ENCODE measurements at regions not wholly inside any gene's neighbourhood (a gene's known extent, or its start where the extent isn't known, plus 50 kb on each side); places are given as distances from the start of the nearest gene placed in this dataset.

DNA sequence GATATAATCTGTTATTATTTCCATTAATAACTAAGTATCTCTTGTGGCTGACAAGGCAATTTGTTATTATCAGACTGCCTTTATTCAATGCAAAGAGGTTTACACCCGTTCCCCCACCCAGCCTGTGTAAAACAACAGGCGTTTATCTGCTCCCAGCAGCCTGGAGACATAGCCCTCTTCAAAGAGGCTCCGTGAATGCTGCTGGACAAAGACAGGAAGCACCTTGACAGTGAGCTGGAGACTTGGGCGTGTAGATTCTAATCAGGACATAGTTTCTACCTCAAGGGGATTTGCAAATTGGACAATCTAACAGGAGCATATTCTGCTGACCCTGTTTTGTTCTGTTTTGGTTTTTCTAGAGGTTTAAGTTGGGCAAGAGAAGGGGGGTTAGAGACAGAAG is 733.0 kb upstream of the KIRREL3 start:
- Histone ChIP-seq H3K9ac (ENCODE audit: extremely low read depth, low read length, poor library complexity, severe bottlenecking) (no peak overlapping the region), H3K27me3 (ENCODE audit: control insufficient read depth, insufficient read depth, low read length, poor library complexity, severe bottlenecking) (no peaks in the 10 kb centered on the region), H3K9me3 (ENCODE audit: control insufficient read depth, low read length) (no peaks in the 10 kb centered on the region), H3K4me3 (ENCODE audit: low read length) (no peak overlapping the region), H3K4me1 (ENCODE audit: control insufficient read depth, insufficient read depth, low read length) (peaks cover 10% of the 10 kb centered on the region), H3K36me3 (ENCODE audit: control insufficient read depth, insufficient read depth, low read length) (no peaks in the 10 kb centered on the region), H3K27ac (ENCODE audit: low read depth, low read length) (no peak overlapping the region)
- Mint-ChIP-seq H3K27me3 (ENCODE audit: insufficient read depth) (no peaks in the 10 kb centered on the region), H3K27ac (peak overlapping the region; percentile 65), H3K4me3 (no peak overlapping the region), H3K4me1 (peaks cover 30% of the 10 kb centered on the region), H3K9me3 (peaks cover 5% of the 10 kb centered on the region), H3K36me3 (ENCODE audit: low read depth) (peaks cover 1% of the 10 kb centered on the region)
- 51 to 56% methylated on average over 3 to 4 of the region's 4 CpGs for WGBS, 2 experiments (ENCODE audit: insufficient coverage in 1 of 2, insufficient read length in 1 of 2)
- DNase-seq = peak; percentile 68
- no peak for TF ChIP-seq CTCF (conservative IDR thresholded peaks at IDR 0.05)

DNA sequence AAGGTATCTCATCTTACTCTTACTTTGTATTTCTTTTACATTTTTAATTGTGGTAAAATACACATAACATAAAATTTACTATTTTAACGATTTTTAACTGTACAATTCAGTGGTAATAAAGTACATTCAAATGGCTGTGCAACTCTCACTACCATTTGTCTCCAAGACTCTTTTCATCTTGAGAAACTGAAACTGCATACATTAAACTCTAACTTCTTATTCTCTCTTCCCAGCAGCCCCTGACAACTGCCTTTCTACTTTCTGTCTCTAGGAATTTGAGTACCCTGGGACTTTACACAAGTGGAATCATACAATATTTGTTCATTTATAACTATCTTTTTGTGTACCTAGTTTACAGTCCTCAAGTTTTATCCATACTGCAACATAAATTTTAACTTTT is 725.8 kb upstream of the KIRREL3 start:
- no peak overlapping the region for H3K9ac ChIP-seq (ENCODE audit: extremely low read depth, low read length, poor library complexity, severe bottlenecking)
- H3K4me1 Mint-ChIP-seq = peaks cover 2% of the 10 kb centered on the region
- H3K27me3 Mint-ChIP-seq (ENCODE audit: insufficient read depth) = peaks cover 7% of the 10 kb centered on the region
- H3K36me3 Mint-ChIP-seq (ENCODE audit: low read depth) = peaks cover 1% of the 10 kb centered on the region
- no peaks in the 10 kb centered on the region for H3K9me3 ChIP-seq (ENCODE audit: control insufficient read depth, low read length)
- no peak overlapping the region for H3K4me3 ChIP-seq (ENCODE audit: low read length)
- DNase-seq = no peak
- peaks cover 8% of the 10 kb centered on the region for H3K9me3 Mint-ChIP-seq
- H3K36me3 ChIP-seq (ENCODE audit: control insufficient read depth, insufficient read depth, low read length) = no peaks in the 10 kb centered on the region
- H3K27me3 ChIP-seq (ENCODE audit: control insufficient read depth, insufficient read depth, low read length, poor library complexity, severe bottlenecking) = no peaks in the 10 kb centered on the region
- no peak for TF ChIP-seq CTCF (conservative IDR thresholded peaks at IDR 0.05)
- 91% methylated on average over 1 of the region's 1 CpG; no CpG with 5 or more reads in 1 of the 2 experiments for WGBS, 2 experiments (ENCODE audit: insufficient coverage in 1 of 2, insufficient read length in 1 of 2)
- no peak overlapping the region for H3K27ac Mint-ChIP-seq
- no peak overlapping the region for H3K4me3 Mint-ChIP-seq
- H3K27ac ChIP-seq (ENCODE audit: low read depth, low read length) = no peak overlapping the region
- no peaks in the 10 kb centered on the region for H3K4me1 ChIP-seq (ENCODE audit: control insufficient read depth, insufficient read depth, low read length)

DNA sequence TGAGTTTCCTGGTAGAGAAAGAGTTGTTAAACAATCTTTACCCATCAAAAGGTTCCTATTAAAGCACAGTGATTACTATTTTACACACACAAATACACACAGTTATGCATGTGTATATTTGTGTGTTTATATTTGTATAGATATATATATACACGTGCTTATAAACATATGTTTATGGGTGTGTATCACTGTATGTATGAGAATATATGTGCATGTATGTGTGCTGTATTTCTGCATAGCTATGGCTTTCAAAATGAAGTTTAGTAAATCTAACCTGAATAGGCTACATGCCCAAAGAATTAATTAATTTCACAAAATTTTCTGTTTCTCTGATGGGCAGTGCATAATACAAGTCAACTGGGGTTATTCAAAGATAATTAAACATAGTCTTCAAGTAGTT is 723.1 kb upstream of the KIRREL3 start:
- Histone ChIP-seq H3K27ac (ENCODE audit: low read depth, low read length) (no peak overlapping the region), H3K4me3 (ENCODE audit: low read length) (no peak overlapping the region), H3K36me3 (ENCODE audit: control insufficient read depth, insufficient read depth, low read length) (no peaks in the 10 kb centered on the region), H3K9me3 (ENCODE audit: control insufficient read depth, low read length) (no peaks in the 10 kb centered on the region), H3K9ac (ENCODE audit: extremely low read depth, low read length, poor library complexity, severe bottlenecking) (no peak overlapping the region), H3K27me3 (ENCODE audit: control insufficient read depth, insufficient read depth, low read length, poor library complexity, severe bottlenecking) (no peaks in the 10 kb centered on the region), H3K4me1 (ENCODE audit: control insufficient read depth, insufficient read depth, low read length) (no peaks in the 10 kb centered on the region)
- H3K4me3 Mint-ChIP-seq = no peak overlapping the region
- H3K4me1 Mint-ChIP-seq = peaks cover 2% of the 10 kb centered on the region
- no peak for DNase-seq
- H3K27ac Mint-ChIP-seq = no peak overlapping the region
- H3K9me3 Mint-ChIP-seq = peaks cover 3% of the 10 kb centered on the region
- 100% methylated on average over 1 of the region's 1 CpG; no CpG with 5 or more reads in 1 of the 2 experiments for WGBS, 2 experiments (ENCODE audit: insufficient coverage in 1 of 2, insufficient read length in 1 of 2)
- H3K36me3 Mint-ChIP-seq (ENCODE audit: low read depth) = no peaks in the 10 kb centered on the region
- TF ChIP-seq CTCF (conservative IDR thresholded peaks at IDR 0.05) = no peak
- H3K27me3 Mint-ChIP-seq (ENCODE audit: insufficient read depth) = peaks cover 7% of the 10 kb centered on the region
